Common myeloid progenitor, CD34-positive (primary cell): ENCODE measurements at regions not wholly inside any gene's neighbourhood (a gene's known extent, or its start where the extent isn't known, plus 50 kb on each side); places are given as distances from the start of the nearest gene placed in this dataset.

Experiments
- CTCF ChIA-PET: fragments of 350-600 bp; sonication (Branson Sonifier 250); formaldehyde crosslinking; loops from one replicate; lab custom pipeline; 2021; ENCODE audit warnings: antibody characterized with exemption; lab: Charles Lee
- POLR2A ChIA-PET: fragments of 350-600 bp; sonication (Branson Sonifier 250); formaldehyde crosslinking; loops from one replicate; lab custom pipeline; 2021; ENCODE audit warnings: antibody characterized with exemption; lab: Charles Lee
- DNase-seq, 3 donors: peaks; one replicate each; pipeline versions ENCODE4 v3.0.0 to v3.0.0-alpha.2; 2013
- H3K27ac ChIP-seq, 2 experiments: 1 replicate in 1 of 2; 2 replicates in 1 of 2; pipeline ENCODE4 v1.7.0; 2013; ENCODE audit warnings: inconsistent platforms in 2 of 2, low read length in 2 of 2, mild to moderate bottlenecking in 2 of 2, low read depth in 1 of 2, moderate library complexity in 1 of 2; ENCODE audit not compliant: severe bottlenecking in 2 of 2, insufficient read depth in 1 of 2, poor library complexity in 1 of 2
- H3K27me3 ChIP-seq, 5 experiments: replicated peaks in 2 of 5; 1 replicate in 3 of 5; 2 replicates in 2 of 5; pipeline versions ENCODE4 v1.6.1 to v1.7.0; 2013; ENCODE audit warnings: low read length in 4 of 5, mild to moderate bottlenecking in 2 of 5, moderate library complexity in 2 of 5, inconsistent platforms in 1 of 5; ENCODE audit not compliant: insufficient read depth in 5 of 5, control insufficient read depth in 4 of 5
- H3K36me3 ChIP-seq, 4 experiments: 1 replicate in 2 of 4; 2 replicates in 2 of 4; pipeline versions ENCODE4 v1.6.1 to v1.7.0; 2013; ENCODE audit warnings: low read length in 3 of 4, control low read depth in 1 of 4, mild to moderate bottlenecking in 1 of 4; ENCODE audit not compliant: control insufficient read depth in 4 of 4, insufficient read depth in 4 of 4
- H3K4me1 ChIP-seq, 4 experiments: 1 replicate in 3 of 4; 2 replicates in 1 of 4; pipeline versions ENCODE4 v1.6.1 to v1.7.1; 2013; ENCODE audit warnings: low read length in 3 of 4, mild to moderate bottlenecking in 3 of 4, control low read depth in 1 of 4, inconsistent platforms in 1 of 4, moderate library complexity in 1 of 4; ENCODE audit not compliant: control insufficient read depth in 4 of 4, insufficient read depth in 4 of 4; ENCODE audit errors: control extremely low read depth in 1 of 4
- H3K4me3 ChIP-seq, 7 experiments: 1 replicate in 4 of 7; 2 replicates in 3 of 7; pipeline versions ENCODE4 v1.5.1 to v1.7.0; 2013; ENCODE audit warnings: mild to moderate bottlenecking in 7 of 7, low read length in 6 of 7, moderate library complexity in 6 of 7, inconsistent platforms in 2 of 7, low read depth in 2 of 7, control low read depth in 1 of 7; ENCODE audit not compliant: insufficient read depth in 4 of 7, control insufficient read depth in 1 of 7; ENCODE audit errors: extremely low read depth in 1 of 7
- H3K9me3 ChIP-seq, 5 experiments: 1 replicate in 4 of 5; 2 replicates in 1 of 5; pipeline versions ENCODE4 v1.6.1 to v1.7.1; 2013; ENCODE audit warnings: low read length in 4 of 5, mild to moderate bottlenecking in 2 of 5, inconsistent platforms in 1 of 5, low read depth in 1 of 5, moderate library complexity in 1 of 5; ENCODE audit not compliant: control insufficient read depth in 4 of 5, insufficient read depth in 2 of 5; ENCODE audit errors: control extremely low read depth in 1 of 5
- WGBS: methylation state at CpG from one replicate; pipeline ENCODE4 v1.1.5; 2013; ENCODE audit not compliant: insufficient coverage; 5-methylcytosine and 5-hydroxymethylcytosine counted together

- peak overlapping the region; percentile 48 to 95 (median 69) for H3K4me3 ChIP-seq
- no peaks in the 10 kb centered on the region for H3K9me3 ChIP-seq
- DNase-seq = peak; percentile 73 to 82 (median 81)
- H3K4me1 ChIP-seq = peaks cover 0 to 9% (median 6%) of the 10 kb centered on the region in 4 experiments
- no peaks in the 10 kb centered on the region for H3K36me3 ChIP-seq
- 15% methylated on average over 12 of the region's 13 CpGs for WGBS
- H3K27ac ChIP-seq = peak overlapping the region in 1 of 2 experiments; percentile 25
- CTCF ChIA-PET = interaction anchor here (0.8 to 2.9 kb wide), 15 partner anchors 11 to 1502 kb away, joined by 3 to 28 read pairs (median 4); no protein-coding TSS in a partner anchor
- POLR2A ChIA-PET = no interaction called here
- peaks cover 0 to 3% (median 0%) of the 10 kb centered on the region in 5 experiments for H3K27me3 ChIP-seq
Observed at GRCh38 chr5:117454716-117455212, 880.1 kb upstream of the SEMA6A start.

GRCh38 chr5:117436846-117437245 is 862.2 kb upstream of the SEMA6A start:
- Histone ChIP-seq H3K27me3 (no peaks in the 10 kb centered on the region), H3K9me3 (no peaks in the 10 kb centered on the region), H3K27ac (no peak overlapping the region), H3K4me1 (no peaks in the 10 kb centered on the region), H3K4me3 (no peak overlapping the region), H3K36me3 (no peaks in the 10 kb centered on the region)
- ChIA-PET CTCF (interaction anchor here (1.3 kb wide), 1 partner anchor 17 kb away, joined by 3 read pairs; no protein-coding TSS in a partner anchor), POLR2A (no interaction called here)
- WGBS = no CpG with 5 or more reads among the region's 4 CpGs
- no peak for DNase-seq

- no peaks in the 10 kb centered on the region for H3K36me3 ChIP-seq
- no peaks in the 10 kb centered on the region for H3K27me3 ChIP-seq
- CTCF ChIA-PET = no interaction called here
- no peak for DNase-seq
- H3K4me3 ChIP-seq = no peak overlapping the region
- no peaks in the 10 kb centered on the region for H3K9me3 ChIP-seq
- H3K4me1 ChIP-seq = no peaks in the 10 kb centered on the region
- WGBS = no CpG with 5 or more reads among the region's 2 CpGs
- POLR2A ChIA-PET = no interaction called here
- H3K27ac ChIP-seq = no peak overlapping the region
Observed at GRCh38 chr5:117435203-117435602, 860.6 kb upstream of the SEMA6A start.

- no peak overlapping the region for H3K4me3 ChIP-seq
- no peaks in the 10 kb centered on the region for H3K4me1 ChIP-seq
- ChIA-PET CTCF (no interaction called here), POLR2A (interaction anchor here (0.6 kb wide), 1 partner anchor 425 kb away, joined by 3 read pairs; no protein-coding TSS in a partner anchor)
- no peaks in the 10 kb centered on the region for H3K27me3 ChIP-seq
- H3K27ac ChIP-seq = no peak overlapping the region
- no peak for DNase-seq
- H3K9me3 ChIP-seq = no peaks in the 10 kb centered on the region
- no peaks in the 10 kb centered on the region for H3K36me3 ChIP-seq
Observed at GRCh38 chr5:117434254-117434653, 859.6 kb upstream of the SEMA6A start.

GRCh38 chr5:117433818-117434217 is 859.2 kb upstream of the SEMA6A start:
- H3K27ac ChIP-seq = no peak overlapping the region
- H3K4me1 ChIP-seq = no peaks in the 10 kb centered on the region
- POLR2A ChIA-PET = interaction anchor here (0.6 kb wide), 1 partner anchor 426 kb away, joined by 3 read pairs; no protein-coding TSS in a partner anchor
- WGBS = 100% methylated on average over 1 of the region's 1 CpG
- no peak for DNase-seq
- H3K4me3 ChIP-seq = no peak overlapping the region
- no peaks in the 10 kb centered on the region for H3K27me3 ChIP-seq
- H3K9me3 ChIP-seq = no peaks in the 10 kb centered on the region
- no peaks in the 10 kb centered on the region for H3K36me3 ChIP-seq
- CTCF ChIA-PET = no interaction called here

GRCh38 chr5:117431091-117431490 is 856.5 kb upstream of the SEMA6A start:
- Histone ChIP-seq H3K27me3 (no peaks in the 10 kb centered on the region), H3K27ac (no peak overlapping the region), H3K4me3 (no peak overlapping the region), H3K4me1 (no peaks in the 10 kb centered on the region), H3K9me3 (no peaks in the 10 kb centered on the region), H3K36me3 (no peaks in the 10 kb centered on the region)
- CTCF ChIA-PET = interaction anchor here (1.4 kb wide), 1 partner anchor 23 kb away, joined by 3 read pairs; no protein-coding TSS in a partner anchor
- POLR2A ChIA-PET = no interaction called here
- 69% methylated on average over 3 of the region's 3 CpGs for WGBS
- DNase-seq = no peak

- POLR2A ChIA-PET = no interaction called here
- no peak overlapping the region for H3K27ac ChIP-seq
- CTCF ChIA-PET = no interaction called here
- WGBS = 71% methylated on average over 1 of the region's 3 CpGs
- no peaks in the 10 kb centered on the region for H3K36me3 ChIP-seq
- peaks cover 0 to 2% (median 0%) of the 10 kb centered on the region in 5 experiments for H3K9me3 ChIP-seq
- H3K4me3 ChIP-seq = no peak overlapping the region
- H3K4me1 ChIP-seq = no peaks in the 10 kb centered on the region
- DNase-seq = no peak
- no peaks in the 10 kb centered on the region for H3K27me3 ChIP-seq
Observed at GRCh38 chr5:117425163-117425562, 850.5 kb upstream of the SEMA6A start.
